Uterus (tissue), 2 donors: ENCODE measurements at regions not wholly inside any gene's neighbourhood (a gene's known extent, or its start where the extent isn't known, plus 50 kb on each side); places are given as distances from the start of the nearest gene placed in this dataset.

Experiments
- POLR2A ChIP-seq, 2 donors: fragments of 450-650 bp; IDR thresholded peaks; one replicate each; pipeline ENCODE4 v1.6.1; 2016; ENCODE audit warnings: antibody characterized with exemption in 2 of 2, mild to moderate bottlenecking in 1 of 2, moderate library complexity in 1 of 2
- TF ChIP-seq, protein P1 (sequence below), 4 experiments: fragments of 200-600 bp in 2 of 4; fragments of 450-650 bp in 2 of 4; sonication (generic) in 2 of 4; IDR thresholded peaks; one replicate each; pipeline ENCODE4 v1.5.1; 2016 to 2019; ENCODE audit warnings: antibody characterized with exemption in 4 of 4, mild to moderate bottlenecking in 2 of 4, moderate library complexity in 1 of 4

DNA sequence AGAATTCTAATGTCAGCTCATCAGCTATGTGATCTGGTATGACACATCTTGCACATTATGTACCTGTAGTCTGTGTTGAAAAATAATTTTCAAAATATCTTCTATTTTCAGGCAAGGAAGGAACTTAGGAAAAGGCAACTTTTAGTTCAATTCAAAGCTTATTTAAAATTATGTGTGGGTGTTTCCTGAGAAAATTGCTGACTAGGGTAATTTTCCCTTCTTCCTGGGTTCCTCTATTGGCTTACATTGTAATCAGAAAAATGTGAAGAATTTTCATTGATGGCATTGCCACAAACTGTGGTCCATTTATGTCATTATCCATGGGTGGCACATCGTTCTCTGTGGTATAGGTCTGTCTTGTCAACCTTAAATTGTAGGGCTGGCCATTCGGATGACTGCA lies 328.7 kb upstream of the SGCD start:
- TF ChIP-seq, protein P1, sequence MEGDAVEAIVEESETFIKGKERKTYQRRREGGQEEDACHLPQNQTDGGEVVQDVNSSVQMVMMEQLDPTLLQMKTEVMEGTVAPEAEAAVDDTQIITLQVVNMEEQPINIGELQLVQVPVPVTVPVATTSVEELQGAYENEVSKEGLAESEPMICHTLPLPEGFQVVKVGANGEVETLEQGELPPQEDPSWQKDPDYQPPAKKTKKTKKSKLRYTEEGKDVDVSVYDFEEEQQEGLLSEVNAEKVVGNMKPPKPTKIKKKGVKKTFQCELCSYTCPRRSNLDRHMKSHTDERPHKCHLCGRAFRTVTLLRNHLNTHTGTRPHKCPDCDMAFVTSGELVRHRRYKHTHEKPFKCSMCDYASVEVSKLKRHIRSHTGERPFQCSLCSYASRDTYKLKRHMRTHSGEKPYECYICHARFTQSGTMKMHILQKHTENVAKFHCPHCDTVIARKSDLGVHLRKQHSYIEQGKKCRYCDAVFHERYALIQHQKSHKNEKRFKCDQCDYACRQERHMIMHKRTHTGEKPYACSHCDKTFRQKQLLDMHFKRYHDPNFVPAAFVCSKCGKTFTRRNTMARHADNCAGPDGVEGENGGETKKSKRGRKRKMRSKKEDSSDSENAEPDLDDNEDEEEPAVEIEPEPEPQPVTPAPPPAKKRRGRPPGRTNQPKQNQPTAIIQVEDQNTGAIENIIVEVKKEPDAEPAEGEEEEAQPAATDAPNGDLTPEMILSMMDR (IDR thresholded peaks at IDR 0.05): no peak
- no peak for TF ChIP-seq POLR2A (IDR thresholded peaks at IDR 0.05)
